LNCaP clone FGC (cell line): ENCODE measurements at regions not wholly inside any gene's neighbourhood (a gene's known extent, or its start where the extent isn't known, plus 50 kb on each side); places are given as distances from the start of the nearest gene placed in this dataset.

ENCODE experiments used
- DNase-seq: peaks from one replicate; pipeline ENCODE4 v3.0.0-alpha.2; 2011; ENCODE audit warnings: low read depth
- H3K4me3 ChIP-seq: 2 replicates; pipeline ENCODE4 v1.5.1; 2011; ENCODE audit warnings: mild to moderate bottlenecking, low read depth, low read length, control low read depth
- CTCF ChIP-seq: IDR thresholded peaks from 2 replicates; pipeline ENCODE4 v1.5.1; 2012; ENCODE audit warnings: mild to moderate bottlenecking; ENCODE audit not compliant: control insufficient read depth, insufficient read depth; ENCODE audit errors: extremely low read depth

- no peak for TF ChIP-seq CTCF
- H3K4me3 ChIP-seq: no peak overlapping the region
- no peak for DNase-seq
Observed at GRCh38 chr1:193525917-193526710, 339.7 kb upstream of the B3GALT2 start.

- no peak overlapping the region for H3K4me3 ChIP-seq
- peak; percentile 15 for DNase-seq
- TF ChIP-seq CTCF: no peak
Observed at GRCh38 chr1:193525411-193525810, 339.0 kb upstream of the B3GALT2 start.

GRCh38 chr1:193524616-193525015 lies 338.2 kb upstream of the B3GALT2 start:
- no peak for TF ChIP-seq CTCF
- no peak overlapping the region for H3K4me3 ChIP-seq
- no peak for DNase-seq

- no peak overlapping the region for H3K4me3 ChIP-seq
- TF ChIP-seq CTCF: no peak
- no peak for DNase-seq
Observed at GRCh38 chr1:193524021-193524420, 337.6 kb upstream of the B3GALT2 start.

GRCh38 chr1:193520472-193520871 lies 334.1 kb upstream of the B3GALT2 start:
- TF ChIP-seq CTCF: no peak
- no peak overlapping the region for H3K4me3 ChIP-seq
- no peak for DNase-seq

GRCh38 chr1:193519922-193520321 lies 333.5 kb upstream of the B3GALT2 start:
- TF ChIP-seq CTCF: peak; percentile 42
- H3K4me3 ChIP-seq: no peak overlapping the region
- DNase-seq: no peak
